HEK293 (cell line): ENCODE measurements at regions not wholly inside any gene's neighbourhood (a gene's known extent, or its start where the extent isn't known, plus 50 kb on each side); places are given as distances from the start of the nearest gene placed in this dataset.

ENCODE experiments used
- SCRT2 ChIP-seq: fragments of 450-650 bp; formaldehyde crosslinking; IDR thresholded peaks from 2 replicates; pipeline ENCODE4 v1.5.1; 2016; ENCODE audit warnings: missing biosample characterization, missing genetic modification characterization
- ZBTB8A ChIP-seq: fragments of 450-650 bp; formaldehyde crosslinking; IDR thresholded peaks from 2 replicates; pipeline ENCODE4 v1.5.1; 2016; ENCODE audit warnings: missing biosample characterization, missing genetic modification characterization
- TF ChIP-seq, protein P1 (sequence below): fragments of 450-650 bp; formaldehyde crosslinking; IDR thresholded peaks from 2 replicates; pipeline ENCODE4 v1.5.1; 2016; ENCODE audit warnings: missing biosample characterization, missing genetic modification characterization

DNA sequence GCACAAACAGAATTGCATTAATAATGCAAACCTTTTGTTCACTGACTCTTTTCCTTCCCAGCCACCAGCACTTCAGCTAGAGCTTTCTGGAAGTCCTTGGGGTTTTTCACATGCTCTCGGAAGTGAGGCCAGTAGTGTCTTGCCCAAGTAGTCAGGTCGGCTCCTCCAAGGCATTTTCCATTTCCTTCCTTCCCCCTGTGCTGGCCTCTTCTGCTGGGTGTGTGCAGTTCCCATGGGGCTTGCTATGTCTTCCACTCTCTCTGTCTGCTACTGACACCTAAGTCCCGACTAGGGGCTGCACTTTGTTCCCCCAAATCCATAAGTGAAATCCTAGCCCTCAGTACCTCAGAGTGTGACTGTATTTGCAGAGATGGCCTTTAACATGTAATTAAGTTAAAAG lies 175.6 kb upstream of the BMPER start:
- TF ChIP-seq ZBTB8A (tag by site-specific recombination) (no peak), SCRT2 (tag by site-specific recombination) (no peak)
- TF ChIP-seq, protein P1, sequence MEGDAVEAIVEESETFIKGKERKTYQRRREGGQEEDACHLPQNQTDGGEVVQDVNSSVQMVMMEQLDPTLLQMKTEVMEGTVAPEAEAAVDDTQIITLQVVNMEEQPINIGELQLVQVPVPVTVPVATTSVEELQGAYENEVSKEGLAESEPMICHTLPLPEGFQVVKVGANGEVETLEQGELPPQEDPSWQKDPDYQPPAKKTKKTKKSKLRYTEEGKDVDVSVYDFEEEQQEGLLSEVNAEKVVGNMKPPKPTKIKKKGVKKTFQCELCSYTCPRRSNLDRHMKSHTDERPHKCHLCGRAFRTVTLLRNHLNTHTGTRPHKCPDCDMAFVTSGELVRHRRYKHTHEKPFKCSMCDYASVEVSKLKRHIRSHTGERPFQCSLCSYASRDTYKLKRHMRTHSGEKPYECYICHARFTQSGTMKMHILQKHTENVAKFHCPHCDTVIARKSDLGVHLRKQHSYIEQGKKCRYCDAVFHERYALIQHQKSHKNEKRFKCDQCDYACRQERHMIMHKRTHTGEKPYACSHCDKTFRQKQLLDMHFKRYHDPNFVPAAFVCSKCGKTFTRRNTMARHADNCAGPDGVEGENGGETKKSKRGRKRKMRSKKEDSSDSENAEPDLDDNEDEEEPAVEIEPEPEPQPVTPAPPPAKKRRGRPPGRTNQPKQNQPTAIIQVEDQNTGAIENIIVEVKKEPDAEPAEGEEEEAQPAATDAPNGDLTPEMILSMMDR (tag by site-specific recombination): no peak
